Activated CD4-positive, CD25-positive, alpha-beta regulatory T cell treated with anti-CD3 and anti-CD28 coated beads, Interleukin-2, amount 50 U/mL, for 72 hours (primary cell): ENCODE measurements at regions not wholly inside any gene's neighbourhood (a gene's known extent, or its start where the extent isn't known, plus 50 kb on each side); places are given as distances from the start of the nearest gene placed in this dataset.
"Not testable (repeated sequence)": the region's sequence is repeated elsewhere in the genome, so short reads cannot be mapped to it uniquely, and the experiment has no call there.

ENCODE experiments used
- DNase-seq: peaks from one replicate; pipeline ENCODE4 v3.0.0; 2021

- not testable (repeated sequence) for DNase-seq
Observed at GRCh38 chr6:170055797-170056196, 235.1 kb downstream of the DLL1 start.

GRCh38 chr6:170053966-170054661 lies 236.8 kb downstream of the DLL1 start:
- DNase-seq, result no peak

GRCh38 chr6:170052991-170053821 lies 237.7 kb downstream of the DLL1 start:
- DNase-seq, result peak; percentile 19

- peak; percentile 6 for DNase-seq
Observed at GRCh38 chr6:170051229-170052172, 239.4 kb downstream of the DLL1 start.

- peak; percentile 24 for DNase-seq
Observed at GRCh38 chr6:170050591-170051041, 240.3 kb downstream of the DLL1 start.

- peak; percentile 11 for DNase-seq
Observed at GRCh38 chr6:170049641-170050561, 241.0 kb downstream of the DLL1 start.

- DNase-seq, result peak; percentile 14
Observed at GRCh38 chr6:170048615-170049256, 242.1 kb downstream of the DLL1 start.

GRCh38 chr6:170047823-170048222 lies 243.1 kb downstream of the DLL1 start:
- DNase-seq, result no peak

GRCh38 chr6:170046791-170047626 lies 243.9 kb downstream of the DLL1 start:
- no peak for DNase-seq

- DNase-seq, result no peak
Observed at GRCh38 chr6:170045981-170046667, 244.8 kb downstream of the DLL1 start.

- no peak for DNase-seq
Observed at GRCh38 chr6:170045563-170045960, 245.3 kb downstream of the DLL1 start.

- DNase-seq, result no peak
Observed at GRCh38 chr6:170044836-170045562, 245.9 kb downstream of the DLL1 start.

GRCh38 chr6:170043881-170044790 lies 246.7 kb downstream of the DLL1 start:
- no peak for DNase-seq

GRCh38 chr6:170043150-170043819 lies 247.6 kb downstream of the DLL1 start:
- DNase-seq, result no peak

GRCh38 chr6:170042596-170043118 lies 248.2 kb downstream of the DLL1 start:
- no peak for DNase-seq

GRCh38 chr6:170042123-170042522 lies 248.8 kb downstream of the DLL1 start:
- no peak for DNase-seq

- DNase-seq, result no peak
Observed at GRCh38 chr6:170041526-170041925, 249.4 kb downstream of the DLL1 start.
